ENCODE measurements at regions not wholly inside any gene's neighbourhood (a gene's known extent, or its start where the extent isn't known, plus 50 kb on each side); places are given as distances from the start of the nearest gene placed in this dataset.

DNA sequence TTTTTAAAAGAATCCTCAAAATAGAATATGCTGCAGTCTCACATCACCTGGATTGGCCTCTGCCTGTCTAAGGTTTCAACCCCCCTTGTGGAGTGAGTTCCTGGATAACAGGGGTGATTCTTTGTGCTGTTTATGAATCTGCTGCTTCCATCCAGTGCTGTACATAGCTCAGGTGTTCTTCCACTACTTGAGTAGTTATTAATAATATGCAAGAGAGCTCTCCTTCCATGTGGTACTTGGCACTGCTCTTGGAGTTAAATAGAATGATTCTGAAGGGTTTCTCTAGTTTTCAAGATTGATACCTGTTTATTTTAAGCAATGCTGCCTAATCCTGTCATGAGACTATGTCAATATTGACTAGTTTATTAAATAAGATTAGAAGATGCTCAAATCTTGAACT, 273.6 kb downstream of the RDH14 start (continued):
- no peak for TF ChIP-seq CTCF (IDR thresholded peaks at IDR 0.05; ENCODE audit: control extremely low read depth in 1 of 3, insufficient read depth in 1 of 3, low read depth in 1 of 3, low read length in 3 of 3)
- TF ChIP-seq SRF (IDR thresholded peaks at IDR 0.05; ENCODE audit: low read depth, low read length) = no peak
- no peak for TF ChIP-seq EP300 (IDR thresholded peaks at IDR 0.05; ENCODE audit: borderline replicate concordance in 1 of 2, low read depth in 2 of 2, low read length in 2 of 2)
